Neural cell (in vitro differentiated cells): ENCODE measurements at regions not wholly inside any gene's neighbourhood (a gene's known extent, or its start where the extent isn't known, plus 50 kb on each side); places are given as distances from the start of the nearest gene placed in this dataset.

ENCODE experiments used
- MXI1 ChIP-seq: fragments of 450-650 bp; conservative IDR thresholded peaks from 2 replicates; pipeline ENCODE4 v1.6.1; 2014; ENCODE audit warnings: antibody characterized with exemption, mild to moderate bottlenecking; ENCODE audit not compliant: poor library complexity, severe bottlenecking
- POLR2AphosphoS5 ChIP-seq: IDR thresholded peaks from 2 replicates; pipeline ENCODE4 v1.6.1; 2012
- TF ChIP-seq, protein P1 (sequence below): fragments of 450-650 bp; IDR thresholded peaks from 2 replicates; pipeline ENCODE4 v1.5.1; 2014; ENCODE audit warnings: antibody characterized with exemption, mild to moderate bottlenecking, moderate library complexity; ENCODE audit not compliant: poor library complexity, severe bottlenecking

DNA sequence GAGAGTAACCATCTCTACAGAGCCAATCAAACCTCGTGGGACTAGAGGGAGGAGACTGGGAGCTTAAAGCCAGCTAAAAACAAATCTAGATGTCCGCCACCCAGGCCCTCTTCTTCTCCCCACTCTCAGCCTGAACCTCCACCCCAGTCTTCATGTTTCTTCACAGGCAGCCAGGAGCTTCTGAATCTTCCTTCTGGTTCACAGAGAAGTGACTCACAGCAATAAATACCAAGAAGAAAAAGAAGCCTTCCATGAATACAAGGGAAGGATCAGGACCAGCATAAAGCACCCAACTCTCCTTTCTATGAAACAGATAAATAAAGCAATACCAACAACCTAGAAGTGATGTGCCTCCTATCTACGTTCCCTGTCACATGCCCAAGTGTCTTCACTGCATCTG lies 103.3 kb upstream of the SLIT3 start:
- no peak for TF ChIP-seq POLR2AphosphoS5
- TF ChIP-seq, protein P1, sequence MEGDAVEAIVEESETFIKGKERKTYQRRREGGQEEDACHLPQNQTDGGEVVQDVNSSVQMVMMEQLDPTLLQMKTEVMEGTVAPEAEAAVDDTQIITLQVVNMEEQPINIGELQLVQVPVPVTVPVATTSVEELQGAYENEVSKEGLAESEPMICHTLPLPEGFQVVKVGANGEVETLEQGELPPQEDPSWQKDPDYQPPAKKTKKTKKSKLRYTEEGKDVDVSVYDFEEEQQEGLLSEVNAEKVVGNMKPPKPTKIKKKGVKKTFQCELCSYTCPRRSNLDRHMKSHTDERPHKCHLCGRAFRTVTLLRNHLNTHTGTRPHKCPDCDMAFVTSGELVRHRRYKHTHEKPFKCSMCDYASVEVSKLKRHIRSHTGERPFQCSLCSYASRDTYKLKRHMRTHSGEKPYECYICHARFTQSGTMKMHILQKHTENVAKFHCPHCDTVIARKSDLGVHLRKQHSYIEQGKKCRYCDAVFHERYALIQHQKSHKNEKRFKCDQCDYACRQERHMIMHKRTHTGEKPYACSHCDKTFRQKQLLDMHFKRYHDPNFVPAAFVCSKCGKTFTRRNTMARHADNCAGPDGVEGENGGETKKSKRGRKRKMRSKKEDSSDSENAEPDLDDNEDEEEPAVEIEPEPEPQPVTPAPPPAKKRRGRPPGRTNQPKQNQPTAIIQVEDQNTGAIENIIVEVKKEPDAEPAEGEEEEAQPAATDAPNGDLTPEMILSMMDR = no peak
- no peak for TF ChIP-seq MXI1
